Activated naive CD8-positive, alpha-beta T cell (primary cell): ENCODE measurements at regions not wholly inside any gene's neighbourhood (a gene's known extent, or its start where the extent isn't known, plus 50 kb on each side); places are given as distances from the start of the nearest gene placed in this dataset.
"Not testable (repeated sequence)": the region's sequence is repeated elsewhere in the genome, so short reads cannot be mapped to it uniquely, and the experiment has no call there.

Source experiments
- H3K27ac Mint-ChIP-seq: one replicate; pipeline ENCODE4 v1.8.0; 2021; ENCODE audit warnings: mixed read lengths
- H3K27me3 Mint-ChIP-seq: one replicate; pipeline ENCODE4 v1.8.0; 2021; ENCODE audit warnings: mixed read lengths
- H3K36me3 Mint-ChIP-seq: one replicate; pipeline ENCODE4 v1.8.0; 2021; ENCODE audit warnings: mixed read lengths
- H3K4me1 Mint-ChIP-seq: one replicate; pipeline ENCODE4 v1.8.0; 2021; ENCODE audit warnings: low read depth, mixed read lengths
- H3K4me3 Mint-ChIP-seq: one replicate; pipeline ENCODE4 v1.8.0; 2021; ENCODE audit warnings: mild to moderate bottlenecking, mixed read lengths
- H3K9me3 Mint-ChIP-seq: one replicate; pipeline ENCODE4 v1.8.0; 2021; ENCODE audit warnings: low read depth, mixed read lengths

DNA sequence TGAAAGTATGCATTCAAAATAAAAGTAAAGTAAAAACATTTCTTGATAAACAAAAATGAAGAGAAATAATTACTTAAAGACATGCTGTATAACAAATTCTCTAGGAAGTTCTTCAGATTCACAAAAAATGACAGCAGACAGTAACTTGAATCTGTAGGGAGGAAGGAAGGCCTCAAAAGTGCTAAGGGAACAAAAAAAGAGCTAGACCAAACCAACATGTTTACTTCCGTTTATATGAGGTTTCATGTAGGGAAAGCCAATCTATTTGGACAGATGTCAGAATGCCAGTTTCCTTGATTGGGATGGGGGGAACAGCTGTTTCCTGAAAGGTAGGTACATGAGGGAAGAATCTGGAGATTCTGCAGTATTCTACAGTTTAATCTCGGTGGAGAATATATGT is 1244.5 kb downstream of the RPIA start:
- not testable (repeated sequence) for H3K27ac Mint-ChIP-seq, H3K36me3 Mint-ChIP-seq, H3K27me3 Mint-ChIP-seq, H3K4me3 Mint-ChIP-seq, H3K9me3 Mint-ChIP-seq, H3K4me1 Mint-ChIP-seq

GRCh38 chr2:89936559-89936958 is 1245.1 kb downstream of the RPIA start:
- H3K4me3 Mint-ChIP-seq, H3K9me3 Mint-ChIP-seq, H3K36me3 Mint-ChIP-seq, H3K27ac Mint-ChIP-seq, H3K27me3 Mint-ChIP-seq, H3K4me1 Mint-ChIP-seq: not testable (repeated sequence)

- not testable (repeated sequence) for H3K4me1 Mint-ChIP-seq, H3K36me3 Mint-ChIP-seq
Observed at GRCh38 chr2:89938756-89939155, 1247.3 kb downstream of the RPIA start.

DNA sequence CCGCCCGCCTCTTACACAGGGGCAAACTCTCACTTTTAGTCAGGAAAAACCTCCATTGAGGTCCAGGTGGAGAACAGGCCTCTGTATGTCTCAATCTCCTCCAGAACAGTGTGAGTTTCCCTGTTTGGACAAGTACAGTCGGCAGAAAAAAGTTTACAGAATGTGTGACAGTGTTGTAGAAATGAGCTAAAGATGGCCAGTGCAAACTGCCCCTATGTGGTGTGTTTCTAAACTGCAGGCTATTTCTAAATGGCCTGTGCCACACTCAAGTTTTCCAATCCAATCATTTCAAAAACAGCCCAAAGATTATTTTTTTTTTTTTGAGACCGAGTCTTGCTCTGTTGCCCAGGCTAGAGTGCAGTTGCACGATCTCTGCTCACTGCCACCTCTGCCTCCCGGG is 1252.8 kb downstream of the RPIA start:
- H3K4me3 Mint-ChIP-seq, H3K27me3 Mint-ChIP-seq, H3K9me3 Mint-ChIP-seq, H3K27ac Mint-ChIP-seq, H3K4me1 Mint-ChIP-seq, H3K36me3 Mint-ChIP-seq: not testable (repeated sequence)

More at GRCh38 chr2:89938756-89939155, 1247.3 kb downstream of the RPIA start:
- H3K4me3 Mint-ChIP-seq, H3K27ac Mint-ChIP-seq, H3K9me3 Mint-ChIP-seq, H3K27me3 Mint-ChIP-seq: not testable (repeated sequence)

- not testable (repeated sequence) for H3K27ac Mint-ChIP-seq, H3K4me3 Mint-ChIP-seq, H3K27me3 Mint-ChIP-seq, H3K9me3 Mint-ChIP-seq, H3K4me1 Mint-ChIP-seq, H3K36me3 Mint-ChIP-seq
Observed at GRCh38 chr2:89945004-89945616, 1253.6 kb downstream of the RPIA start.

GRCh38 chr2:89947208-89947815 is 1255.8 kb downstream of the RPIA start:
- not testable (repeated sequence) for H3K9me3 Mint-ChIP-seq, H3K4me3 Mint-ChIP-seq

DNA sequence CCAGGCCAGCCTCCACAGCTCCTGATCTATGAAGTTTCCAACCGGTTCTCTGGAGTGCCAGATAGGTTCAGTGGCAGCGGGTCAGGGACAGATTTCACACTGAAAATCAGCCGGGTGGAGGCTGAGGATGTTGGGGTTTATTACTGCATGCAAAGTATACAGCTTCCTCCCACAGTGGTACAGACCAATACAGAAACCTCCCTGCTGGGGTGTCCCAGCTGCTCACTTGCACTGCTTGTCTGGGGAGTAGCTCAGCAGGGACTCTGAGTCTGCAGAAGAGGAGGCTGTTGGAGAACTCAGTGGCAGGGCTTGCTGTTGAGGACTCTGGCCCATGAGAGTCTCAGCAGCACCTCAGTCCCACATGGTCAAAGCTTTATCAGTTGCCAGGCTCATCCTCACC is 1256.6 kb downstream of the RPIA start:
- H3K4me1 Mint-ChIP-seq, H3K36me3 Mint-ChIP-seq, H3K27me3 Mint-ChIP-seq, H3K27ac Mint-ChIP-seq, H3K9me3 Mint-ChIP-seq, H3K4me3 Mint-ChIP-seq: not testable (repeated sequence)

More at GRCh38 chr2:89947208-89947815, 1255.8 kb downstream of the RPIA start:
- H3K36me3 Mint-ChIP-seq, H3K4me1 Mint-ChIP-seq, H3K27ac Mint-ChIP-seq, H3K27me3 Mint-ChIP-seq: not testable (repeated sequence)

- H3K36me3 Mint-ChIP-seq, H3K4me3 Mint-ChIP-seq, H3K4me1 Mint-ChIP-seq, H3K27me3 Mint-ChIP-seq, H3K9me3 Mint-ChIP-seq, H3K27ac Mint-ChIP-seq: not testable (repeated sequence)
Observed at GRCh38 chr2:89950807-89951206, 1259.3 kb downstream of the RPIA start.

- not testable (repeated sequence) for H3K36me3 Mint-ChIP-seq, H3K4me1 Mint-ChIP-seq, H3K27ac Mint-ChIP-seq, H3K27me3 Mint-ChIP-seq, H3K9me3 Mint-ChIP-seq, H3K4me3 Mint-ChIP-seq
Observed at GRCh38 chr2:89957236-89957635, 1265.8 kb downstream of the RPIA start.

- H3K9me3 Mint-ChIP-seq, H3K4me1 Mint-ChIP-seq, H3K27me3 Mint-ChIP-seq, H3K4me3 Mint-ChIP-seq, H3K36me3 Mint-ChIP-seq, H3K27ac Mint-ChIP-seq: not testable (repeated sequence)
Observed at GRCh38 chr2:89959729-89960378, 1268.4 kb downstream of the RPIA start.

DNA sequence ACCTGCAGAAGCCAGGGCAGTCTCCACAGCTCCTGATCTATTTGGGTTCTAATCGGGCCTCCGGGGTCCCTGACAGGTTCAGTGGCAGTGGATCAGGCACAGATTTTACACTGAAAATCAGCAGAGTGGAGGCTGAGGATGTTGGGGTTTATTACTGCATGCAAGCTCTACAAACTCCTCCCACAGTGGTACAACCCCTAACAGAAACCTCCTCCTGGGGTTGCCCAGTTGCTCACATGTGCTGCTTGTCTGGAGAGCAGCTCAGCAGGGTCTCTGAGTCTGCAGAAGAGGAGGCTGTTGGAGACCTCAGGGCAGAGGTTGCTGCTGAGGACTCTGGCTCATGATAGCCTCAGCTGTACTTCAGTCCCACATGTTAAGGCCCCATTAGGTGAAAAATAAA is 1269.1 kb downstream of the RPIA start:
- not testable (repeated sequence) for H3K27ac Mint-ChIP-seq, H3K4me3 Mint-ChIP-seq, H3K4me1 Mint-ChIP-seq, H3K9me3 Mint-ChIP-seq, H3K36me3 Mint-ChIP-seq, H3K27me3 Mint-ChIP-seq

- not testable (repeated sequence) for H3K36me3 Mint-ChIP-seq, H3K27ac Mint-ChIP-seq, H3K4me3 Mint-ChIP-seq, H3K9me3 Mint-ChIP-seq, H3K4me1 Mint-ChIP-seq, H3K27me3 Mint-ChIP-seq
Observed at GRCh38 chr2:89968567-89968966, 1277.1 kb downstream of the RPIA start.

DNA sequence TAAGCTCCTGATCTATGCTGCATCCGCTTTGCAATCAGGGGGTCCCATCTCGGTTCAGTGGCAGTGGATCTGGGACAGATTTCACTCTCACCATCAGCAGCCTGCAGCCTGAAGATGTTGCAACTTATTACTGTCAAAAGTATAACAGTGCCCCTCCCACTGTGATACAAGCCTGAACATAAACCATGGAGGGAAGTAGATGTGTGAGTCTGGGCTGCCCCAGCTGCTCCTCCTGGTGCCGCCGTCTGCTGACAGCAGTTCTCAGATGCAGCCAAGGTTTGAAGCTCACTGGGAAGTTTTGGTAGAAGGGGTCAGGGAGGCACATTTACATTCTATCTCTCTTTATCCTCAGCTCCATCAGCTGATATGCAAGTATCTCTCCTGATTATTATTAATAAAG is 1277.7 kb downstream of the RPIA start:
- not testable (repeated sequence) for H3K4me3 Mint-ChIP-seq, H3K36me3 Mint-ChIP-seq, H3K27ac Mint-ChIP-seq, H3K27me3 Mint-ChIP-seq, H3K4me1 Mint-ChIP-seq, H3K9me3 Mint-ChIP-seq

- not testable (repeated sequence) for H3K4me1 Mint-ChIP-seq, H3K36me3 Mint-ChIP-seq, H3K27ac Mint-ChIP-seq, H3K4me3 Mint-ChIP-seq, H3K27me3 Mint-ChIP-seq, H3K9me3 Mint-ChIP-seq
Observed at GRCh38 chr2:89973849-89974248, 1282.4 kb downstream of the RPIA start.

GRCh38 chr2:89979826-89980537 is 1288.5 kb downstream of the RPIA start:
- not testable (repeated sequence) for H3K4me1 Mint-ChIP-seq, H3K27ac Mint-ChIP-seq, H3K4me3 Mint-ChIP-seq, H3K9me3 Mint-ChIP-seq, H3K36me3 Mint-ChIP-seq, H3K27me3 Mint-ChIP-seq

DNA sequence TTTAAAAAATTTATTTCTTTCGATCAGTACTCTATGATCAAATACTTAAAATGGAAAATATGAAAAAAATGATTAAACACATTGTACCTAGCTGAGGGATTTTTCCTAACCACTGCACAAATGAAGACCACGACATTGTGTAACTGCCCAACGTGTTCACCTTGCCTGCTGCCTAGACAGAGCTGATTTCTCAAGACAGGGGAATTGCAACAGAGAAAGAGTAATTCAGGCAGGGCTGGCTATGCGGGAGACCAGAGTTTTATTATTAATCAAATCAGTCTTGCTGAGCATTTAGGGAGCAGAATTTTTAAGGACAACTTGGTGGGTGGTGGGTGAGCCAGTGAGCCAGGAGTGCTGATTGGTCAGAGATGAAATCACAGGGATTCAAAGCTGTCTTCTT is 1290.8 kb downstream of the RPIA start:
- H3K27ac Mint-ChIP-seq, H3K9me3 Mint-ChIP-seq, H3K36me3 Mint-ChIP-seq, H3K4me3 Mint-ChIP-seq, H3K27me3 Mint-ChIP-seq, H3K4me1 Mint-ChIP-seq: not testable (repeated sequence)
